Neural cell (in vitro differentiated cells): ENCODE measurements at regions not wholly inside any gene's neighbourhood (a gene's known extent, or its start where the extent isn't known, plus 50 kb on each side); places are given as distances from the start of the nearest gene placed in this dataset.

Experiments used
- H2AFZ ChIP-seq: fragments of 200-600, 300-800 bp; sonication (generic), shearing (Covaris generic); 2 replicates; pipeline ENCODE4 v1.6.0; 2014; ENCODE audit warnings: low read depth, mild to moderate bottlenecking, antibody characterized with exemption, low read length, moderate library complexity
- H3F3A ChIP-seq: fragments of 200-600 bp; shearing (Covaris generic); 2 replicates; pipeline ENCODE4 v1.6.1; 2016; ENCODE audit warnings: mild to moderate bottlenecking, moderate library complexity, mixed read lengths, antibody characterized with exemption, low read length; ENCODE audit not compliant: insufficient read depth, poor library complexity, severe bottlenecking
- H3K27ac ChIP-seq: fragments of 200-600, 300-800 bp; sonication (generic), shearing (Covaris generic); 2 replicates; pipeline ENCODE4 v1.5.1; 2014; ENCODE audit warnings: mild to moderate bottlenecking, low read length, moderate library complexity
- H3K27me3 ChIP-seq: fragments of 300-800, 200-600 bp; sonication (generic), shearing (Covaris generic); 2 replicates; pipeline ENCODE4 v1.6.0; 2014; ENCODE audit warnings: mild to moderate bottlenecking, low read depth, low read length, moderate library complexity; ENCODE audit not compliant: insufficient read depth
- H3K36me3 ChIP-seq: fragments of 300-800, 200-600 bp; sonication (generic), shearing (Covaris generic); 2 replicates; pipeline ENCODE4 v1.5.1; 2014; ENCODE audit warnings: mild to moderate bottlenecking, antibody characterized with exemption, low read length, moderate library complexity; ENCODE audit not compliant: insufficient read depth
- H3K4me2 ChIP-seq: fragments of 300-800, 200-600 bp; sonication (generic), shearing (Covaris generic); 2 replicates; pipeline ENCODE4 v1.6.0; 2014; ENCODE audit warnings: mild to moderate bottlenecking, low read length
- H3K4me3 ChIP-seq: fragments of 300-800, 200-600 bp; sonication (generic), shearing (Covaris generic); 2 replicates; pipeline ENCODE4 v1.5.1; 2014; ENCODE audit warnings: mild to moderate bottlenecking, low read length, moderate library complexity
- H3K79me2 ChIP-seq: fragments of 200-600 bp; shearing (Covaris generic); replicated peaks from 2 replicates; pipeline ENCODE4 v1.6.0; 2014; ENCODE audit warnings: mild to moderate bottlenecking, low read length, moderate library complexity; ENCODE audit not compliant: insufficient read depth
- H3K9ac ChIP-seq: fragments of 300-800, 200-600 bp; sonication (generic), shearing (Covaris generic); 2 replicates; pipeline ENCODE4 v1.6.1; 2016; ENCODE audit warnings: mild to moderate bottlenecking, low read length, mixed read lengths
- H3K9me2 ChIP-seq: fragments of 200-600 bp; shearing (Covaris generic); 2 replicates; pipeline ENCODE4 v1.6.1; 2016; ENCODE audit warnings: mild to moderate bottlenecking, low read length, mixed read lengths; ENCODE audit not compliant: insufficient read depth
- H3K9me3 ChIP-seq: fragments of 200-600, 300-800 bp; sonication (generic), shearing (Covaris generic); 2 replicates; pipeline ENCODE4 v1.6.1; 2016; ENCODE audit warnings: mild to moderate bottlenecking, mixed run types, low read length, moderate library complexity, mixed read lengths
- H4K20me1 ChIP-seq: fragments of 200-600 bp; shearing (Covaris generic); 2 replicates; pipeline ENCODE4 v1.6.1; 2016; ENCODE audit warnings: mild to moderate bottlenecking, mixed run types; ENCODE audit not compliant: insufficient read depth
- EP300 ChIP-seq: fragments of 450-650 bp; conservative IDR thresholded peaks from 2 replicates; pipeline ENCODE4 v1.6.1; 2014; ENCODE audit warnings: antibody characterized with exemption, mild to moderate bottlenecking, moderate library complexity; ENCODE audit not compliant: poor library complexity, severe bottlenecking
- EZH2 ChIP-seq: fragments of 200-600, 300-800 bp; shearing (Covaris generic), sonication (generic); IDR thresholded peaks from 2 replicates; pipeline ENCODE4 v1.6.1; 2014; ENCODE audit warnings: antibody characterized with exemption, low read length, borderline replicate concordance, mild to moderate bottlenecking; ENCODE audit not compliant: insufficient read depth, poor library complexity, severe bottlenecking
- MXI1 ChIP-seq: fragments of 450-650 bp; conservative IDR thresholded peaks from 2 replicates; pipeline ENCODE4 v1.6.1; 2014; ENCODE audit warnings: antibody characterized with exemption, mild to moderate bottlenecking; ENCODE audit not compliant: poor library complexity, severe bottlenecking
- POLR2AphosphoS5 ChIP-seq: IDR thresholded peaks from 2 replicates; pipeline ENCODE4 v1.6.1; 2012
- RAD21 ChIP-seq: fragments of 450-650 bp; conservative IDR thresholded peaks from 2 replicates; pipeline ENCODE4 v1.6.1; 2014; ENCODE audit warnings: antibody characterized with exemption, mild to moderate bottlenecking, moderate library complexity
- REST ChIP-seq: IDR thresholded peaks from 2 replicates; pipeline ENCODE4 v1.6.1; 2012; ENCODE audit warnings: borderline replicate concordance
- SMC3 ChIP-seq: fragments of 450-650 bp; conservative IDR thresholded peaks from 2 replicates; pipeline ENCODE4 v1.6.1; 2014; ENCODE audit warnings: antibody characterized with exemption, mild to moderate bottlenecking, moderate library complexity; ENCODE audit not compliant: poor library complexity
- TAF1 ChIP-seq: IDR thresholded peaks from 2 replicates; pipeline ENCODE4 v1.6.1; 2012; ENCODE audit warnings: low read depth
- TF ChIP-seq, protein P1 (sequence below): fragments of 450-650 bp; IDR thresholded peaks from 2 replicates; pipeline ENCODE4 v1.5.1; 2014; ENCODE audit warnings: antibody characterized with exemption, mild to moderate bottlenecking, moderate library complexity; ENCODE audit not compliant: poor library complexity, severe bottlenecking

- no peak for TF ChIP-seq POLR2AphosphoS5
- no peak for TF ChIP-seq TAF1
- no peak for TF ChIP-seq RAD21
Measured at GRCh38 chr3:30966896-30967295, 72.4 kb upstream of the GADL1 start (continued).

DNA sequence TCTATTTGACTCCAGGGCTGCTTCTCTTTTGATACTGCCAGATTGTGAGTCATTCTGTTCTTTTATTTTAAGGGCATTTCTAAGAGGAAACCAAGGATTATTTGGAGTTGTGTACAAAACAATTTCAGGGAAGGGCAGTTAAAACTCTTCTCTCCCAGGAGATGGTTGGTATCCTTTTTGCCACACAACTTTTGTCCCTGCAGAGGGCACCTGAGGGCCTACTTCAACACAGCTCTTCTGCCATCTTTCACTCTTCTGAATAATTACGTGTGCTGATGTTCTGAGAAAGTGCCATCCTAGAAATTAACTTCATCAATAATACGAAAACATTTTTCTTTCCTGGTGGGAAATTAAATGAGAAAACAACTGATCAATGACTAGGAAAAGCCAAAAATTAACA lies 75.7 kb upstream of the GADL1 start:
- H3K4me3 ChIP-seq, result no peak overlapping the region
- H3K9me3 ChIP-seq, result no peaks in the 10 kb centered on the region
- no peaks in the 10 kb centered on the region for H3K9me2 ChIP-seq
- H3K4me2 ChIP-seq, result no peak overlapping the region
- no peaks in the 10 kb centered on the region for H3K79me2 ChIP-seq
- TF ChIP-seq EZH2 (no peak), TAF1 (no peak), EP300 (no peak), POLR2AphosphoS5 (no peak), REST (no peak), MXI1 (no peak), SMC3 (no peak), RAD21 (no peak)
- TF ChIP-seq, protein P1, sequence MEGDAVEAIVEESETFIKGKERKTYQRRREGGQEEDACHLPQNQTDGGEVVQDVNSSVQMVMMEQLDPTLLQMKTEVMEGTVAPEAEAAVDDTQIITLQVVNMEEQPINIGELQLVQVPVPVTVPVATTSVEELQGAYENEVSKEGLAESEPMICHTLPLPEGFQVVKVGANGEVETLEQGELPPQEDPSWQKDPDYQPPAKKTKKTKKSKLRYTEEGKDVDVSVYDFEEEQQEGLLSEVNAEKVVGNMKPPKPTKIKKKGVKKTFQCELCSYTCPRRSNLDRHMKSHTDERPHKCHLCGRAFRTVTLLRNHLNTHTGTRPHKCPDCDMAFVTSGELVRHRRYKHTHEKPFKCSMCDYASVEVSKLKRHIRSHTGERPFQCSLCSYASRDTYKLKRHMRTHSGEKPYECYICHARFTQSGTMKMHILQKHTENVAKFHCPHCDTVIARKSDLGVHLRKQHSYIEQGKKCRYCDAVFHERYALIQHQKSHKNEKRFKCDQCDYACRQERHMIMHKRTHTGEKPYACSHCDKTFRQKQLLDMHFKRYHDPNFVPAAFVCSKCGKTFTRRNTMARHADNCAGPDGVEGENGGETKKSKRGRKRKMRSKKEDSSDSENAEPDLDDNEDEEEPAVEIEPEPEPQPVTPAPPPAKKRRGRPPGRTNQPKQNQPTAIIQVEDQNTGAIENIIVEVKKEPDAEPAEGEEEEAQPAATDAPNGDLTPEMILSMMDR, result no peak
- H2AFZ ChIP-seq, result no peak overlapping the region
- no peak overlapping the region for H3K9ac ChIP-seq
- no peak overlapping the region for H3K27ac ChIP-seq
- no peaks in the 10 kb centered on the region for H3K27me3 ChIP-seq
- no peaks in the 10 kb centered on the region for H4K20me1 ChIP-seq
- no peaks in the 10 kb centered on the region for H3K36me3 ChIP-seq
- H3F3A ChIP-seq, result no peaks in the 10 kb centered on the region

- Histone ChIP-seq H3K9ac (no peak overlapping the region), H3K27ac (no peak overlapping the region), H3F3A (no peaks in the 10 kb centered on the region), H4K20me1 (no peaks in the 10 kb centered on the region), H3K9me3 (no peaks in the 10 kb centered on the region), H3K36me3 (no peaks in the 10 kb centered on the region), H2AFZ (no peak overlapping the region), H3K79me2 (no peaks in the 10 kb centered on the region), H3K9me2 (no peaks in the 10 kb centered on the region), H3K27me3 (no peaks in the 10 kb centered on the region), H3K4me3 (no peak overlapping the region), H3K4me2 (no peak overlapping the region)
- TF ChIP-seq EP300 (no peak), POLR2AphosphoS5 (no peak), SMC3 (no peak), MXI1 (no peak), RAD21 (no peak), TAF1 (no peak), REST (no peak), EZH2 (no peak)
- TF ChIP-seq, protein P1, result no peak
Measured at GRCh38 chr3:30972449-30972848, 78.0 kb upstream of the GADL1 start.
